ENCODE measurements at regions not wholly inside any gene's neighbourhood (a gene's known extent, or its start where the extent isn't known, plus 50 kb on each side); places are given as distances from the start of the nearest gene placed in this dataset.

DNA sequence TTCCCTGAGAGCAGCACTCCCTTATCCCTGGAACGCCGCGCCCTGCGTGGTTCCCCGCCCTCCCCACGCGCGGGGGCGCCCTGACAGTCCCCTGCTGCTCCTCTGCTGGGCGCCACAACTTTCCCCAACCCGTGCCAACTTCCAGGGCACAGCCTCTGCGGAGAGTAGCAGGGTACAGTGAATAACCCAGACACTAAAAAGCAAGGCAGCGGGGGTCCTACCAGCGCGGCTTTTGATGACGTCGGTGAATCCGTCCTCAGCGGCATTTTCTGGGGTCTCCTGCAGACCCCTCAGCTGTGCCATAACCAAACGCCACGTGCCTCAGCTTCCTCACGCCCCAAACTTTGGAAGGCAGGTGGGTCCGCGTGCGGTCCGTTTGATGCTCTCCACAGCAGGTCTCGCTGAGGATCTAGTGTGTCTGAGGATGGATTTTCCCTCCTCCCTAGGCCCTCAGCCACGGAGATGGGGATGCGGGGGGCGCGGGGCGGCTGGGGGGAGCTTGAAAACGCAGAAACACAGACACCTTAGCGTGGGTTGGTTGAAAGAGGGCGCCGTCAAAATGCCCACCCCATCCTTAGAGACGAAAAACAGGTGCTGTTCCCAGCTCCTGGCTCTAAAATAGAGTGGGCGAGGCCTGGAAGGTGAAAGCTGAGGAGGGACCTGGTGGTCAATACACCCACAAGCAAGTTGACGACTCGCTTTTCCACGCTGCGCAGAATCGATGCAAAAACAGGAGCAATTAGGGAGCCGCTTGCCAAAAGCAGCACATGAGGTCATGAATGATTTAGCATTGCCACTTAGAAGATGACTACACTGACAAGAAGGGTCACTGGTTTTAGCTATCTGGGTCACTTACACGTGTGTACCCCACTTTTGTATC lies 405.6 kb downstream of the FAM47A start:
- Histone ChIP-seq H3K4me3 (peak overlapping the region; percentile 59), H3K27ac (no peak overlapping the region)
- TF ChIP-seq, protein P1, sequence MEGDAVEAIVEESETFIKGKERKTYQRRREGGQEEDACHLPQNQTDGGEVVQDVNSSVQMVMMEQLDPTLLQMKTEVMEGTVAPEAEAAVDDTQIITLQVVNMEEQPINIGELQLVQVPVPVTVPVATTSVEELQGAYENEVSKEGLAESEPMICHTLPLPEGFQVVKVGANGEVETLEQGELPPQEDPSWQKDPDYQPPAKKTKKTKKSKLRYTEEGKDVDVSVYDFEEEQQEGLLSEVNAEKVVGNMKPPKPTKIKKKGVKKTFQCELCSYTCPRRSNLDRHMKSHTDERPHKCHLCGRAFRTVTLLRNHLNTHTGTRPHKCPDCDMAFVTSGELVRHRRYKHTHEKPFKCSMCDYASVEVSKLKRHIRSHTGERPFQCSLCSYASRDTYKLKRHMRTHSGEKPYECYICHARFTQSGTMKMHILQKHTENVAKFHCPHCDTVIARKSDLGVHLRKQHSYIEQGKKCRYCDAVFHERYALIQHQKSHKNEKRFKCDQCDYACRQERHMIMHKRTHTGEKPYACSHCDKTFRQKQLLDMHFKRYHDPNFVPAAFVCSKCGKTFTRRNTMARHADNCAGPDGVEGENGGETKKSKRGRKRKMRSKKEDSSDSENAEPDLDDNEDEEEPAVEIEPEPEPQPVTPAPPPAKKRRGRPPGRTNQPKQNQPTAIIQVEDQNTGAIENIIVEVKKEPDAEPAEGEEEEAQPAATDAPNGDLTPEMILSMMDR (IDR thresholded peaks at IDR 0.05): no peak
- no peak for DNase-seq (ENCODE audit: low spot score)

DNA sequence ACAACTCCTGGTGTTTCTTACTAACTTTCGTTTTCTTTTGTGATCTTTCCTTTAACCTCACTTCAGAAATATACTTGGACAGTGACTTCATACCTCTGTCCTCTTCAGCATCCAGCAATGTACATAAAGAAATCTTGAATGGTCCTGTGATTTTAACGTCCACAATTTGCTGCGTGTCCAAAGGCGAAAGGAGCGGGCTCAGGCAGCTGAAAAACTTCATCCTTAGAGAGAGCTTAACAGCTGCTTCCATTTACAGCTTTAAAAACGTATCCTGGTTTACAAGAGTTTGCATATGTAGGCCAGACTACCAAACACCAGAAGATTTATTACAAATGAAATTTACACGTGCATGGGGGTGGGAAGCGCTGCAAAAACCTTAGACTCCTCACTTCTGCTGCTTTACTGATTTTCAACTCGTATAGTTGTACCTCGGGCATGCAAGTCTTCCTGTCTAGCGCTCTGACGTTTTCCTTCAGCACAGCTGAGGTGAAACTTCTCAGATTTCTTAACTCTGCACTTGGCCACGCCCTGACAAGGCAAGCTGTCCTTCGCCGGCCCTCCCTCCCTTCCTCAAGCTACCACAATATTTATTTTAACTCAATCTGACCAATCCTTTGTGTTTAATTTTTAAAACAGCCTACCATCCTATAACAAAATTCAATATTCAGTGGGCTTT lies 406.4 kb downstream of the FAM47A start:
- no peak for DNase-seq (ENCODE audit: low spot score)
- H3K4me3 ChIP-seq: peak overlapping the region; percentile 59
- no peak overlapping the region for H3K27ac ChIP-seq
- TF ChIP-seq, protein P1 (IDR thresholded peaks at IDR 0.05): no peak

DNA sequence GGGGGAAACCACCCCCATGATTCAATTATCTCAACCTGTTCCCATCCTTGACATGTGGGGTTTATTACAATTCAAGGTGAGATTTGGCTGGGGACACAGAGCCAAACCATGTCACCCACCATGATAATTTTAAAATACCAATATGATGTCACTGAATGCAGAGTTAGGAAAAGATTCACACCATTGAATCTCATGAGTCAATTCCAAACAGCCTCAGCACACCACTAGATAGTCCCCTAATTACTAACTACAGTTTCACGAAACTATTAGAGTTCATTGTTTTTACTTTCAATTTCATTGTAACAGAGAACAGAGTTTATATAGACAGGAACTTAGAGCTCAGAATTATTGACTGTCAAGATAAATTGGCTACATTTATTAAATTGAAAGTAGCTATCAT lies 410.2 kb downstream of the FAM47A start:
- no peak overlapping the region for H3K27ac ChIP-seq
- DNase-seq (ENCODE audit: low spot score): no peak
- TF ChIP-seq, protein P1 (IDR thresholded peaks at IDR 0.05): no peak
- no peak overlapping the region for H3K4me3 ChIP-seq

DNA sequence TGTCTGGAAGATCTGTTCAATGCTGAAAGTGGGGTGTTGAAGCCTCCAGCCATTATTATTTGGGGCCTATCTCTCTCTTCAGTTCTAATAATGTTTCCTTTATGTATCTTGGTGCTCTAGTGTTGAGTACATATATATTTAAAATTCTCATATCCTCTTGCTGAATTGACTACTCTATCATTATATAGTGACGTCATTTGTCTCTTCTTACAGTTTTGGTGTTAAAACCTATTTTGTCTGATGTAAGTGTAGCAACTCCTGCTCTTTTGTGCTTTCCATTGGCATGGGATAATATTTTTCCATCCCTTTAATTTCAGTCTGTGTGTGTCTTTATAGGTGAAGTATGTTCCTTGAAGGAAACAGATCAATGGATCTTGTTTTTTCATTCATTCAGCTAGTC lies 446.0 kb downstream of the FAM47A start:
- TF ChIP-seq, protein P1 (IDR thresholded peaks at IDR 0.05): no peak
- Histone ChIP-seq H3K4me3 (no peak overlapping the region), H3K27ac (no peak overlapping the region)
- no peak for DNase-seq (ENCODE audit: low spot score)

Data from coronary artery (tissue), 2 donors.